NCI-H460 (cell line): ENCODE measurements at regions not wholly inside any gene's neighbourhood (a gene's known extent, or its start where the extent isn't known, plus 50 kb on each side); places are given as distances from the start of the nearest gene placed in this dataset.

Experiments
- DNase-seq: peaks from one replicate; pipeline ENCODE4 v3.0.0-alpha.2; 2016; ENCODE audit warnings: low read depth; ENCODE audit errors: extremely low read depth

- DNase-seq: no peak
Observed at GRCh38 chr2:63658176-63658968, 69.6 kb downstream of the MDH1 start.

GRCh38 chr2:63660060-63660459, 71.3 kb downstream of the MDH1 start:
- DNase-seq: no peak

GRCh38 chr2:63661076-63661475, 72.3 kb downstream of the MDH1 start:
- no peak for DNase-seq

- no peak for DNase-seq
Observed at GRCh38 chr2:63662028-63662804, 73.5 kb downstream of the MDH1 start.

GRCh38 chr2:63663013-63663864, 74.5 kb downstream of the MDH1 start:
- no peak for DNase-seq

GRCh38 chr2:63665091-63665490, 76.3 kb downstream of the MDH1 start:
- DNase-seq: no peak

GRCh38 chr2:63665846-63666475, 77.2 kb downstream of the MDH1 start:
- DNase-seq: no peak

- DNase-seq: no peak
Observed at GRCh38 chr2:63667132-63667700, 78.5 kb downstream of the MDH1 start.

- DNase-seq: no peak
Observed at GRCh38 chr2:63668000-63668399, 79.2 kb downstream of the MDH1 start.

GRCh38 chr2:63668466-63668865, 79.7 kb downstream of the MDH1 start:
- no peak for DNase-seq

- no peak for DNase-seq
Observed at GRCh38 chr2:63669596-63669995, 80.8 kb downstream of the MDH1 start.

GRCh38 chr2:63673865-63674533, 85.2 kb downstream of the MDH1 start:
- no peak for DNase-seq

- DNase-seq: no peak
Observed at GRCh38 chr2:63675026-63675425, 86.3 kb downstream of the MDH1 start.

GRCh38 chr2:63676135-63676534, 87.4 kb downstream of the MDH1 start:
- no peak for DNase-seq

GRCh38 chr2:63678085-63678484, 89.3 kb downstream of the MDH1 start:
- no peak for DNase-seq

- no peak for DNase-seq
Observed at GRCh38 chr2:63678551-63678950, 89.8 kb downstream of the MDH1 start.

GRCh38 chr2:63679252-63679855, 90.6 kb downstream of the MDH1 start:
- DNase-seq: no peak

GRCh38 chr2:63680455-63680854, 91.7 kb downstream of the MDH1 start:
- DNase-seq: no peak

GRCh38 chr2:63681896-63682295, 93.1 kb downstream of the MDH1 start:
- DNase-seq: no peak
